ENCODE measurements at regions not wholly inside any gene's neighbourhood (a gene's known extent, or its start where the extent isn't known, plus 50 kb on each side); places are given as distances from the start of the nearest gene placed in this dataset.
"Not testable (repeated sequence)": the region's sequence is repeated elsewhere in the genome, so short reads cannot be mapped to it uniquely, and the experiment has no call there.

- ATAC-seq, result no peak
- no peaks in the 10 kb centered on the region for H3K36me3 Mint-ChIP-seq
- H3K27ac Mint-ChIP-seq, result no peak overlapping the region
- H3K4me3 Mint-ChIP-seq, result no peak overlapping the region
- H3K9me3 Mint-ChIP-seq, result peaks cover 18% of the 10 kb centered on the region
- H3K4me1 Mint-ChIP-seq (ENCODE audit: low read depth in 2 of 2), result no peaks in the 10 kb centered on the region
- no peaks in the 10 kb centered on the region for H3K27me3 Mint-ChIP-seq
- DNase-seq (ENCODE audit: low spot score), result no peak
Measured at GRCh38 chr6:78380541-78380940, 486.8 kb upstream of the IRAK1BP1 start.

GRCh38 chr6:78383968-78384367, 483.4 kb upstream of the IRAK1BP1 start:
- peaks cover 6% of the 10 kb centered on the region for H3K36me3 Mint-ChIP-seq
- ATAC-seq, result no peak
- H3K4me1 Mint-ChIP-seq (ENCODE audit: low read depth in 2 of 2), result no peaks in the 10 kb centered on the region
- H3K4me3 Mint-ChIP-seq, result no peak overlapping the region
- no peak for DNase-seq (ENCODE audit: low spot score)
- H3K27me3 Mint-ChIP-seq, result no peaks in the 10 kb centered on the region
- no peak overlapping the region for H3K27ac Mint-ChIP-seq
- H3K9me3 Mint-ChIP-seq, result peaks cover 17% of the 10 kb centered on the region

GRCh38 chr6:78386854-78387253, 480.5 kb upstream of the IRAK1BP1 start:
- not testable (repeated sequence) for H3K27ac Mint-ChIP-seq; H3K27me3 Mint-ChIP-seq; ATAC-seq; H3K4me3 Mint-ChIP-seq; H3K4me1 Mint-ChIP-seq (ENCODE audit: low read depth in 2 of 2); DNase-seq (ENCODE audit: low spot score)
- H3K9me3 Mint-ChIP-seq, result peaks cover 29% of the 10 kb centered on the region
- H3K36me3 Mint-ChIP-seq, result peaks cover 19% of the 10 kb centered on the region

- peaks cover 25% of the 10 kb centered on the region for H3K9me3 Mint-ChIP-seq
- H3K4me3 Mint-ChIP-seq, result no peak overlapping the region
- H3K4me1 Mint-ChIP-seq (ENCODE audit: low read depth in 2 of 2), result no peaks in the 10 kb centered on the region
- H3K27ac Mint-ChIP-seq, result no peak overlapping the region
- DNase-seq (ENCODE audit: low spot score), result no peak
- no peaks in the 10 kb centered on the region for H3K27me3 Mint-ChIP-seq
- no peak for ATAC-seq
- peaks cover 19% of the 10 kb centered on the region for H3K36me3 Mint-ChIP-seq
Measured at GRCh38 chr6:78390066-78390465, 477.3 kb upstream of the IRAK1BP1 start.

- no peak for ATAC-seq
- Mint-ChIP-seq H3K36me3 (peaks cover 5% of the 10 kb centered on the region), H3K4me3 (no peak overlapping the region), H3K9me3 (peaks cover 13% of the 10 kb centered on the region), H3K27me3 (no peaks in the 10 kb centered on the region), H3K27ac (no peak overlapping the region), H3K4me1 (ENCODE audit: low read depth in 2 of 2) (no peaks in the 10 kb centered on the region)
- no peak for DNase-seq (ENCODE audit: low spot score)
Measured at GRCh38 chr6:78397499-78397898, 469.9 kb upstream of the IRAK1BP1 start.

GRCh38 chr6:78398292-78398691, 469.1 kb upstream of the IRAK1BP1 start:
- DNase-seq (ENCODE audit: low spot score) (no peak), ATAC-seq (no peak)
- Mint-ChIP-seq H3K27me3 (no peaks in the 10 kb centered on the region), H3K9me3 (peaks cover 15% of the 10 kb centered on the region), H3K27ac (no peak overlapping the region), H3K36me3 (peaks cover 5% of the 10 kb centered on the region), H3K4me1 (ENCODE audit: low read depth in 2 of 2) (no peaks in the 10 kb centered on the region), H3K4me3 (no peak overlapping the region)

GRCh38 chr6:78400076-78400475, 467.3 kb upstream of the IRAK1BP1 start:
- Mint-ChIP-seq H3K27me3 (no peaks in the 10 kb centered on the region), H3K4me3 (no peak overlapping the region), H3K9me3 (peaks cover 20% of the 10 kb centered on the region), H3K36me3 (peaks cover 13% of the 10 kb centered on the region), H3K4me1 (ENCODE audit: low read depth in 2 of 2) (no peaks in the 10 kb centered on the region), H3K27ac (peak overlapping the region in 1 of 2 donors; percentile 7)
- DNase-seq (ENCODE audit: low spot score) (no peak), ATAC-seq (no peak)

- DNase-seq (ENCODE audit: low spot score) (no peak), ATAC-seq (no peak)
- no peak overlapping the region for H3K27ac Mint-ChIP-seq
- H3K4me3 Mint-ChIP-seq, result no peak overlapping the region
- peaks cover 4% of the 10 kb centered on the region for H3K36me3 Mint-ChIP-seq
- H3K4me1 Mint-ChIP-seq (ENCODE audit: low read depth in 2 of 2), result no peaks in the 10 kb centered on the region
- peaks cover 24% of the 10 kb centered on the region for H3K9me3 Mint-ChIP-seq
- H3K27me3 Mint-ChIP-seq, result no peaks in the 10 kb centered on the region
Measured at GRCh38 chr6:78427386-78427785, 440.0 kb upstream of the IRAK1BP1 start.

GRCh38 chr6:78430521-78430920, 436.8 kb upstream of the IRAK1BP1 start:
- no peaks in the 10 kb centered on the region for H3K27me3 Mint-ChIP-seq
- no peak overlapping the region for H3K4me3 Mint-ChIP-seq
- no peak overlapping the region for H3K27ac Mint-ChIP-seq
- peaks cover 16% of the 10 kb centered on the region for H3K9me3 Mint-ChIP-seq
- H3K36me3 Mint-ChIP-seq, result no peaks in the 10 kb centered on the region
- H3K4me1 Mint-ChIP-seq (ENCODE audit: low read depth in 2 of 2), result no peaks in the 10 kb centered on the region
- DNase-seq (ENCODE audit: low spot score) (no peak), ATAC-seq (no peak)

GRCh38 chr6:78435671-78436070, 431.7 kb upstream of the IRAK1BP1 start:
- Mint-ChIP-seq H3K36me3 (no peaks in the 10 kb centered on the region), H3K27ac (no peak overlapping the region), H3K4me3 (no peak overlapping the region), H3K27me3 (no peaks in the 10 kb centered on the region), H3K9me3 (peaks cover 12% of the 10 kb centered on the region), H3K4me1 (ENCODE audit: low read depth in 2 of 2) (no peaks in the 10 kb centered on the region)
- no peak for ATAC-seq
- no peak for DNase-seq (ENCODE audit: low spot score)

GRCh38 chr6:78436335-78436734, 431.0 kb upstream of the IRAK1BP1 start:
- ATAC-seq, result no peak
- Mint-ChIP-seq H3K36me3 (no peaks in the 10 kb centered on the region), H3K27me3 (no peaks in the 10 kb centered on the region), H3K9me3 (peaks cover 8% of the 10 kb centered on the region), H3K27ac (no peak overlapping the region), H3K4me1 (ENCODE audit: low read depth in 2 of 2) (no peaks in the 10 kb centered on the region), H3K4me3 (no peak overlapping the region)
- no peak for DNase-seq (ENCODE audit: low spot score)

GRCh38 chr6:78438135-78438534, 429.2 kb upstream of the IRAK1BP1 start:
- peaks cover 8% of the 10 kb centered on the region for H3K9me3 Mint-ChIP-seq
- no peaks in the 10 kb centered on the region for H3K4me1 Mint-ChIP-seq (ENCODE audit: low read depth in 2 of 2)
- ATAC-seq (no peak), DNase-seq (ENCODE audit: low spot score) (no peak)
- H3K27me3 Mint-ChIP-seq, result no peaks in the 10 kb centered on the region
- no peak overlapping the region for H3K4me3 Mint-ChIP-seq
- H3K36me3 Mint-ChIP-seq, result no peaks in the 10 kb centered on the region
- H3K27ac Mint-ChIP-seq, result no peak overlapping the region

GRCh38 chr6:78460711-78461110, 406.6 kb upstream of the IRAK1BP1 start:
- ATAC-seq (no peak), DNase-seq (ENCODE audit: low spot score) (no peak)
- Mint-ChIP-seq H3K9me3 (peaks cover 26% of the 10 kb centered on the region), H3K36me3 (no peaks in the 10 kb centered on the region), H3K27ac (no peak overlapping the region), H3K4me1 (ENCODE audit: low read depth in 2 of 2) (no peaks in the 10 kb centered on the region), H3K4me3 (no peak overlapping the region), H3K27me3 (no peaks in the 10 kb centered on the region)

GRCh38 chr6:78462728-78463127, 404.6 kb upstream of the IRAK1BP1 start:
- Mint-ChIP-seq H3K27me3 (no peaks in the 10 kb centered on the region), H3K4me3 (no peak overlapping the region), H3K9me3 (peaks cover 18% of the 10 kb centered on the region), H3K27ac (no peak overlapping the region), H3K4me1 (ENCODE audit: low read depth in 2 of 2) (no peaks in the 10 kb centered on the region), H3K36me3 (no peaks in the 10 kb centered on the region)
- DNase-seq (ENCODE audit: low spot score) (no peak), ATAC-seq (no peak)

- Mint-ChIP-seq H3K9me3 (peaks cover 25% of the 10 kb centered on the region), H3K4me3 (no peak overlapping the region), H3K4me1 (ENCODE audit: low read depth in 2 of 2) (no peaks in the 10 kb centered on the region), H3K27ac (no peak overlapping the region), H3K27me3 (no peaks in the 10 kb centered on the region), H3K36me3 (peaks cover 4% of the 10 kb centered on the region)
- no peak for DNase-seq (ENCODE audit: low spot score)
- no peak for ATAC-seq
Measured at GRCh38 chr6:78465059-78465634, 402.2 kb upstream of the IRAK1BP1 start.

All from natural killer cell treated with Interleukin-12 subunit alpha and Interleukin-12 subunit beta and Interleukin-15 and Interleukin-18, amount 100 ng/mL, for 72 hours (primary cell).